NT2/D1 (cell line): ENCODE measurements at regions not wholly inside any gene's neighbourhood (a gene's known extent, or its start where the extent isn't known, plus 50 kb on each side); places are given as distances from the start of the nearest gene placed in this dataset.

Source experiments
- SUZ12 ChIP-seq: IDR thresholded peaks from 2 replicates; pipeline ENCODE4 v1.6.1; 2011; ENCODE audit not compliant: insufficient read length, insufficient read depth; ENCODE audit errors: extremely low read depth
- ZNF274 ChIP-seq: IDR thresholded peaks from 2 replicates; pipeline ENCODE4 v1.6.1; 2011; ENCODE audit warnings: mild to moderate bottlenecking, low read depth, low read length

DNA sequence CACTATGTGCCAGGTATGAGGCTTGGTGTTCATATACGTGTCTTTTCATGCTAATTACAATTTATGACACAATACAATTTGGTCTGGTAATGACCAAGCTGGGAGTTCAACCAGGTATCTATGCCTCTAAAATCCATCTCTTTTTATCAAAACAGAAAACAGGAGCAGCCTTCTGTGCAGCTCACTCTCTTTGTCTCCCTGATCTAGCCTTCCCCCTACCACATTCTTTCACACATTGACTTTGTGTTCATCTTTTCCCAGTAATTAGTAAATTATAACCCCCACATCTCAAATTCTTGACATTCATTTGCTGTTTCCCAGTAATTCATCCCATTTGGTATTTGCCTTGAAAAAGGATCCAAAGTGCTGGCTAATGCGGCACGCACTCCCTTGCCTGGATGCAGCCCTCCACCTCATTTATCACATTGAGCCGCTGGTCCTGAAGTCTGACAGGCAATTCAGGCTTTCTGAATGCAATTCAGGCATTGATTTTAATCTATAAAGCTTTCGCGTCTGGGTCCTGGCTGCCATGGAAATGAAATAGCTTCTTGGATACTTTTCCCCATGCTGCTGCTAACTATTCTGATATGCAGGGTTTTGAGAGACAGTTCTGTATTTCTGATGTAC lies 112.5 kb upstream of the ANKRD1 start:
- TF ChIP-seq SUZ12 (no peak), ZNF274 (no peak)
